Ammon's horn (tissue), 1 donor: ENCODE measurements at regions not wholly inside any gene's neighbourhood (a gene's known extent, or its start where the extent isn't known, plus 50 kb on each side); places are given as distances from the start of the nearest gene placed in this dataset.

Source experiments
- DNase-seq: peaks from one replicate; pipeline ENCODE4 v3.0.0-alpha.2; 2016; ENCODE audit warnings: low spot score

- DNase-seq: peak; percentile 38
These were observed 80.4 kb upstream of the MGAT5 start for GRCh38 chr2:134173338-134174016.

GRCh38 chr2:134174711-134175110 is 79.2 kb upstream of the MGAT5 start:
- DNase-seq: no peak

- no peak for DNase-seq
These were observed 78.0 kb upstream of the MGAT5 start for GRCh38 chr2:134175834-134176233.

- peak; percentile 18 for DNase-seq
These were observed 76.4 kb upstream of the MGAT5 start for GRCh38 chr2:134177351-134177931.

GRCh38 chr2:134178138-134178877 is 75.6 kb upstream of the MGAT5 start:
- DNase-seq: no peak

GRCh38 chr2:134181219-134181618 is 72.7 kb upstream of the MGAT5 start:
- DNase-seq: no peak

GRCh38 chr2:134183679-134184078 is 70.2 kb upstream of the MGAT5 start:
- peak; percentile 27 for DNase-seq

- no peak for DNase-seq
These were observed 68.2 kb upstream of the MGAT5 start for GRCh38 chr2:134185639-134186038.

- no peak for DNase-seq
These were observed 64.7 kb upstream of the MGAT5 start for GRCh38 chr2:134189009-134189720.

GRCh38 chr2:134190062-134190806 is 63.6 kb upstream of the MGAT5 start:
- no peak for DNase-seq

- no peak for DNase-seq
These were observed 63.1 kb upstream of the MGAT5 start for GRCh38 chr2:134190807-134191203.

GRCh38 chr2:134191835-134192234 is 62.0 kb upstream of the MGAT5 start:
- no peak for DNase-seq

- DNase-seq: no peak
These were observed 60.9 kb upstream of the MGAT5 start for GRCh38 chr2:134193006-134193405.

- no peak for DNase-seq
These were observed 59.4 kb upstream of the MGAT5 start for GRCh38 chr2:134194519-134194918.

- DNase-seq: no peak
These were observed 58.5 kb upstream of the MGAT5 start for GRCh38 chr2:134195341-134195740.

GRCh38 chr2:134197445-134197844 is 56.4 kb upstream of the MGAT5 start:
- no peak for DNase-seq

- no peak for DNase-seq
These were observed 55.8 kb upstream of the MGAT5 start for GRCh38 chr2:134198006-134198634.

- DNase-seq: no peak
These were observed 54.7 kb upstream of the MGAT5 start for GRCh38 chr2:134199123-134199522.

- no peak for DNase-seq
These were observed 53.7 kb upstream of the MGAT5 start for GRCh38 chr2:134200036-134200618.

- no peak for DNase-seq
These were observed 52.3 kb upstream of the MGAT5 start for GRCh38 chr2:134201533-134201932.

GRCh38 chr2:134202371-134202770 is 51.5 kb upstream of the MGAT5 start:
- peak; percentile 33 for DNase-seq
